ENCODE measurements at regions not wholly inside any gene's neighbourhood (a gene's known extent, or its start where the extent isn't known, plus 50 kb on each side); places are given as distances from the start of the nearest gene placed in this dataset.

- H3K9me2 ChIP-seq (replicated peaks; ENCODE audit: insufficient read depth, low read length): no peaks in the 10 kb centered on the region
- TF ChIP-seq EZH2 (optimal IDR thresholded peaks at IDR 0.05; ENCODE audit: low read depth, low read length): no peak
- TF ChIP-seq CTCF (IDR thresholded peaks at IDR 0.05; ENCODE audit: low read length): peak; percentile 86
- peak; percentile 81 for DNase-seq
- no peaks in the 10 kb centered on the region for H3K36me3 ChIP-seq (replicated peaks; ENCODE audit: insufficient read depth, low read length)
- H3K9ac ChIP-seq (ENCODE audit: low read length): no peak overlapping the region
- no peak overlapping the region for H3K27ac ChIP-seq (ENCODE audit: low read length)
- no peak overlapping the region for H3K4me3 ChIP-seq (ENCODE audit: low read length)
- H2AFZ ChIP-seq (ENCODE audit: low read length): peak overlapping the region; percentile 26; the same call in 1 of the 2 replicates
- H3K79me2 ChIP-seq (ENCODE audit: low read length): no peaks in the 10 kb centered on the region
- H3K4me2 ChIP-seq (ENCODE audit: low read depth, low read length): no peak overlapping the region
- H3K27me3 ChIP-seq (replicated peaks; ENCODE audit: insufficient read depth, low read length): no peaks in the 10 kb centered on the region
- no peaks in the 10 kb centered on the region for H4K20me1 ChIP-seq (ENCODE audit: insufficient read depth, low read length)
- H3K9me3 ChIP-seq (replicated peaks; ENCODE audit: insufficient read depth, low read length): no peaks in the 10 kb centered on the region
- H3K4me1 ChIP-seq (ENCODE audit: low read length): peaks cover 7% of the 10 kb centered on the region
- no peaks in the 10 kb centered on the region for H3F3A ChIP-seq (ENCODE audit: insufficient read depth, low read length)
Measured at GRCh38 chr1:87953732-87954344, 625.2 kb downstream of the LMO4 start.

- H3K27me3 ChIP-seq (replicated peaks; ENCODE audit: insufficient read depth, low read length): no peaks in the 10 kb centered on the region
- H3K9me3 ChIP-seq (replicated peaks; ENCODE audit: insufficient read depth, low read length): no peaks in the 10 kb centered on the region
- H3K4me1 ChIP-seq (ENCODE audit: low read length): peaks cover 7% of the 10 kb centered on the region
- H3F3A ChIP-seq (ENCODE audit: insufficient read depth, low read length): no peaks in the 10 kb centered on the region
- H3K9me2 ChIP-seq (replicated peaks; ENCODE audit: insufficient read depth, low read length): no peaks in the 10 kb centered on the region
- H4K20me1 ChIP-seq (ENCODE audit: insufficient read depth, low read length): no peaks in the 10 kb centered on the region
- no peak overlapping the region for H3K27ac ChIP-seq (ENCODE audit: low read length)
- no peak overlapping the region for H3K4me2 ChIP-seq (ENCODE audit: low read depth, low read length)
- no peak for DNase-seq
- H3K9ac ChIP-seq (ENCODE audit: low read length): no peak overlapping the region
- no peaks in the 10 kb centered on the region for H3K79me2 ChIP-seq (ENCODE audit: low read length)
- no peak overlapping the region for H2AFZ ChIP-seq (ENCODE audit: low read length)
- TF ChIP-seq EZH2 (optimal IDR thresholded peaks at IDR 0.05; ENCODE audit: low read depth, low read length) (no peak), EZH2phosphoT487 (IDR thresholded peaks at IDR 0.05; ENCODE audit: low read length) (no peak), CTCF (IDR thresholded peaks at IDR 0.05; ENCODE audit: low read length) (no peak)
- H3K36me3 ChIP-seq (replicated peaks; ENCODE audit: insufficient read depth, low read length): no peaks in the 10 kb centered on the region
- H3K4me3 ChIP-seq (ENCODE audit: low read length): no peak overlapping the region
Measured at GRCh38 chr1:87955038-87955437, 626.4 kb downstream of the LMO4 start.

GRCh38 chr1:87956072-87956471, 627.4 kb downstream of the LMO4 start:
- Histone ChIP-seq H4K20me1 (ENCODE audit: insufficient read depth, low read length) (no peaks in the 10 kb centered on the region), H3K79me2 (ENCODE audit: low read length) (no peaks in the 10 kb centered on the region), H3K9ac (ENCODE audit: low read length) (no peak overlapping the region), H3K36me3 (replicated peaks; ENCODE audit: insufficient read depth, low read length) (no peaks in the 10 kb centered on the region), H3K4me1 (ENCODE audit: low read length) (peaks cover 7% of the 10 kb centered on the region), H3K27ac (ENCODE audit: low read length) (no peak overlapping the region), H3K4me3 (ENCODE audit: low read length) (no peak overlapping the region), H3F3A (ENCODE audit: insufficient read depth, low read length) (no peaks in the 10 kb centered on the region), H3K4me2 (ENCODE audit: low read depth, low read length) (no peak overlapping the region), H3K9me3 (replicated peaks; ENCODE audit: insufficient read depth, low read length) (no peaks in the 10 kb centered on the region), H3K9me2 (replicated peaks; ENCODE audit: insufficient read depth, low read length) (no peaks in the 10 kb centered on the region), H3K27me3 (replicated peaks; ENCODE audit: insufficient read depth, low read length) (no peaks in the 10 kb centered on the region), H2AFZ (ENCODE audit: low read length) (no peak overlapping the region)
- TF ChIP-seq CTCF (IDR thresholded peaks at IDR 0.05; ENCODE audit: low read length) (no peak), EZH2 (optimal IDR thresholded peaks at IDR 0.05; ENCODE audit: low read depth, low read length) (no peak), EZH2phosphoT487 (IDR thresholded peaks at IDR 0.05; ENCODE audit: low read length) (no peak)
- no peak for DNase-seq
